ENCODE measurements at regions not wholly inside any gene's neighbourhood (a gene's known extent, or its start where the extent isn't known, plus 50 kb on each side); places are given as distances from the start of the nearest gene placed in this dataset.

- TF ChIP-seq CTCF (IDR thresholded peaks at IDR 0.05) (no peak), POLR2A (IDR thresholded peaks at IDR 0.05) (no peak)
Measured at GRCh38 chr1:187996780-187997179, 1168.0 kb downstream of the PLA2G4A start.

All from esophagus squamous epithelium (tissue), 4 donors.